ENCODE measurements at regions not wholly inside any gene's neighbourhood (a gene's known extent, or its start where the extent isn't known, plus 50 kb on each side); places are given as distances from the start of the nearest gene placed in this dataset.

- TF ChIP-seq, protein P1, sequence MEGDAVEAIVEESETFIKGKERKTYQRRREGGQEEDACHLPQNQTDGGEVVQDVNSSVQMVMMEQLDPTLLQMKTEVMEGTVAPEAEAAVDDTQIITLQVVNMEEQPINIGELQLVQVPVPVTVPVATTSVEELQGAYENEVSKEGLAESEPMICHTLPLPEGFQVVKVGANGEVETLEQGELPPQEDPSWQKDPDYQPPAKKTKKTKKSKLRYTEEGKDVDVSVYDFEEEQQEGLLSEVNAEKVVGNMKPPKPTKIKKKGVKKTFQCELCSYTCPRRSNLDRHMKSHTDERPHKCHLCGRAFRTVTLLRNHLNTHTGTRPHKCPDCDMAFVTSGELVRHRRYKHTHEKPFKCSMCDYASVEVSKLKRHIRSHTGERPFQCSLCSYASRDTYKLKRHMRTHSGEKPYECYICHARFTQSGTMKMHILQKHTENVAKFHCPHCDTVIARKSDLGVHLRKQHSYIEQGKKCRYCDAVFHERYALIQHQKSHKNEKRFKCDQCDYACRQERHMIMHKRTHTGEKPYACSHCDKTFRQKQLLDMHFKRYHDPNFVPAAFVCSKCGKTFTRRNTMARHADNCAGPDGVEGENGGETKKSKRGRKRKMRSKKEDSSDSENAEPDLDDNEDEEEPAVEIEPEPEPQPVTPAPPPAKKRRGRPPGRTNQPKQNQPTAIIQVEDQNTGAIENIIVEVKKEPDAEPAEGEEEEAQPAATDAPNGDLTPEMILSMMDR (optimal IDR thresholded peaks at IDR 0.05 in 1 of 3, IDR thresholded peaks at IDR 0.05 in 1 of 3, conservative IDR thresholded peaks at IDR 0.05 in 1 of 3; ENCODE audit: extremely low read depth in 1 of 3, insufficient read depth in 2 of 3, low read length in 3 of 3): no peak
- TF ChIP-seq EZH2 (IDR thresholded peaks at IDR 0.05; ENCODE audit: low read length): no peak
- H3K4me3 ChIP-seq (ENCODE audit: control insufficient read depth in 2 of 3, extremely low read depth in 1 of 3, insufficient read depth in 2 of 3, low read depth in 1 of 3, low read length in 3 of 3): no peak overlapping the region
- FAIRE-seq (no peak), DNase-seq (ENCODE audit: low read depth, low spot score) (no peak)
- dilution Hi-C loops (cut with MboI; ENCODE audit: extremely low pct_ligation_motif_present, low sequenced_read_pairs): no loop called here
- H3K79me2 ChIP-seq (ENCODE audit: control insufficient read depth, insufficient read depth, low read length): no peaks in the 10 kb centered on the region
- H3K4me1 ChIP-seq (ENCODE audit: control insufficient read depth, extremely low read depth, insufficient read depth, low read length): peaks cover 24% of the 10 kb centered on the region
- H3K9ac ChIP-seq (ENCODE audit: control insufficient read depth, extremely low read depth, insufficient read depth, low read length): no peak overlapping the region
- no peaks in the 10 kb centered on the region for H4K20me1 ChIP-seq (ENCODE audit: control insufficient read depth, extremely low read depth, insufficient read depth, low read length)
- no peak overlapping the region for H3K27ac ChIP-seq (ENCODE audit: control insufficient read depth, insufficient read depth, low read length)
- H3K36me3 ChIP-seq (ENCODE audit: control insufficient read depth in 2 of 2, extremely low read depth in 1 of 2, insufficient read depth in 2 of 2, low read length in 2 of 2): no peaks in the 10 kb centered on the region
- no peak overlapping the region for H3K4me2 ChIP-seq (ENCODE audit: control insufficient read depth, extremely low read depth, insufficient read depth, low read depth, low read length)
- no peaks in the 10 kb centered on the region for H3K9me1 ChIP-seq (ENCODE audit: control insufficient read depth, extremely low read depth, insufficient read depth, low read length)
- no peak overlapping the region for H2AFZ ChIP-seq (ENCODE audit: control insufficient read depth, low read length)
- H3K9me3 ChIP-seq (ENCODE audit: control insufficient read depth, low read depth, low read length): no peaks in the 10 kb centered on the region
- no peaks in the 10 kb centered on the region for H3K27me3 ChIP-seq (ENCODE audit: control insufficient read depth, extremely low read depth, insufficient read depth, low read length)
These were observed 113.0 kb upstream of the ANKRD55 start for GRCh38 chr5:56346044-56346710.

GRCh38 chr5:56345352-56345751, 112.2 kb upstream of the ANKRD55 start:
- H3K4me3 ChIP-seq (ENCODE audit: control insufficient read depth in 2 of 3, extremely low read depth in 1 of 3, insufficient read depth in 2 of 3, low read depth in 1 of 3, low read length in 3 of 3): no peak overlapping the region
- H2AFZ ChIP-seq (ENCODE audit: control insufficient read depth, low read length): no peak overlapping the region
- no peaks in the 10 kb centered on the region for H4K20me1 ChIP-seq (ENCODE audit: control insufficient read depth, extremely low read depth, insufficient read depth, low read length)
- H3K27ac ChIP-seq (ENCODE audit: control insufficient read depth, insufficient read depth, low read length): no peak overlapping the region
- H3K9me1 ChIP-seq (ENCODE audit: control insufficient read depth, extremely low read depth, insufficient read depth, low read length): no peaks in the 10 kb centered on the region
- H3K27me3 ChIP-seq (ENCODE audit: control insufficient read depth, extremely low read depth, insufficient read depth, low read length): no peaks in the 10 kb centered on the region
- H3K4me1 ChIP-seq (ENCODE audit: control insufficient read depth, extremely low read depth, insufficient read depth, low read length): peaks cover 17% of the 10 kb centered on the region
- no peaks in the 10 kb centered on the region for H3K36me3 ChIP-seq (ENCODE audit: control insufficient read depth in 2 of 2, extremely low read depth in 1 of 2, insufficient read depth in 2 of 2, low read length in 2 of 2)
- H3K79me2 ChIP-seq (ENCODE audit: control insufficient read depth, insufficient read depth, low read length): no peaks in the 10 kb centered on the region
- DNase-seq (ENCODE audit: low read depth, low spot score) (no peak), FAIRE-seq (no peak)
- no peak for TF ChIP-seq EZH2 (IDR thresholded peaks at IDR 0.05; ENCODE audit: low read length)
- TF ChIP-seq, protein P1 (optimal IDR thresholded peaks at IDR 0.05 in 1 of 3, IDR thresholded peaks at IDR 0.05 in 1 of 3, conservative IDR thresholded peaks at IDR 0.05 in 1 of 3; ENCODE audit: extremely low read depth in 1 of 3, insufficient read depth in 2 of 3, low read length in 3 of 3): no peak
- H3K4me2 ChIP-seq (ENCODE audit: control insufficient read depth, extremely low read depth, insufficient read depth, low read depth, low read length): no peak overlapping the region
- no peak overlapping the region for H3K9ac ChIP-seq (ENCODE audit: control insufficient read depth, extremely low read depth, insufficient read depth, low read length)
- dilution Hi-C loops (cut with MboI; ENCODE audit: extremely low pct_ligation_motif_present, low sequenced_read_pairs): no loop called here
- no peaks in the 10 kb centered on the region for H3K9me3 ChIP-seq (ENCODE audit: control insufficient read depth, low read depth, low read length)
